Gastroesophageal sphincter (tissue), 3 donors: ENCODE measurements at regions not wholly inside any gene's neighbourhood (a gene's known extent, or its start where the extent isn't known, plus 50 kb on each side); places are given as distances from the start of the nearest gene placed in this dataset.
"Not testable (repeated sequence)": the region's sequence is repeated elsewhere in the genome, so short reads cannot be mapped to it uniquely, and the experiment has no call there.

Experiments
- EP300 ChIP-seq: sonication (generic); formaldehyde crosslinking; IDR thresholded peaks from one replicate; pipeline ENCODE4 v1.6.1; 2017; ENCODE audit warnings: antibody characterized with exemption, mild to moderate bottlenecking
- POLR2AphosphoS5 ChIP-seq: sonication (generic); formaldehyde crosslinking; IDR thresholded peaks from one replicate; pipeline ENCODE4 v1.6.1; 2017; ENCODE audit warnings: antibody characterized with exemption
- TF ChIP-seq, protein P1 (sequence below), 4 experiments: fragments of 200-600 bp in 2 of 4; fragments of 450-650 bp in 2 of 4; sonication (generic) in 1 of 4; IDR thresholded peaks; one replicate each; pipeline ENCODE4 v1.5.1; 2017 to 2019; ENCODE audit warnings: antibody characterized with exemption in 4 of 4, mild to moderate bottlenecking in 2 of 4, moderate library complexity in 2 of 4

- TF ChIP-seq POLR2AphosphoS5, EP300: not testable (repeated sequence)
- TF ChIP-seq, protein P1, sequence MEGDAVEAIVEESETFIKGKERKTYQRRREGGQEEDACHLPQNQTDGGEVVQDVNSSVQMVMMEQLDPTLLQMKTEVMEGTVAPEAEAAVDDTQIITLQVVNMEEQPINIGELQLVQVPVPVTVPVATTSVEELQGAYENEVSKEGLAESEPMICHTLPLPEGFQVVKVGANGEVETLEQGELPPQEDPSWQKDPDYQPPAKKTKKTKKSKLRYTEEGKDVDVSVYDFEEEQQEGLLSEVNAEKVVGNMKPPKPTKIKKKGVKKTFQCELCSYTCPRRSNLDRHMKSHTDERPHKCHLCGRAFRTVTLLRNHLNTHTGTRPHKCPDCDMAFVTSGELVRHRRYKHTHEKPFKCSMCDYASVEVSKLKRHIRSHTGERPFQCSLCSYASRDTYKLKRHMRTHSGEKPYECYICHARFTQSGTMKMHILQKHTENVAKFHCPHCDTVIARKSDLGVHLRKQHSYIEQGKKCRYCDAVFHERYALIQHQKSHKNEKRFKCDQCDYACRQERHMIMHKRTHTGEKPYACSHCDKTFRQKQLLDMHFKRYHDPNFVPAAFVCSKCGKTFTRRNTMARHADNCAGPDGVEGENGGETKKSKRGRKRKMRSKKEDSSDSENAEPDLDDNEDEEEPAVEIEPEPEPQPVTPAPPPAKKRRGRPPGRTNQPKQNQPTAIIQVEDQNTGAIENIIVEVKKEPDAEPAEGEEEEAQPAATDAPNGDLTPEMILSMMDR (IDR thresholded peaks at IDR 0.05): not testable (repeated sequence)
Measured at GRCh38 chr20:47908361-47909035, 123.2 kb upstream of the SULF2 start.
